HG02973 (cell line): ENCODE measurements at regions not wholly inside any gene's neighbourhood (a gene's known extent, or its start where the extent isn't known, plus 50 kb on each side); places are given as distances from the start of the nearest gene placed in this dataset.
"Not testable (repeated sequence)": the region's sequence is repeated elsewhere in the genome, so short reads cannot be mapped to it uniquely, and the experiment has no call there.

Source experiments
- ATAC-seq: cut with Tn5 transposase; IDR thresholded peaks from one replicate; pipeline ENCODE4 v1.9.1; 2021; ENCODE audit warnings: moderate library complexity; ENCODE audit not compliant: unreplicated experiment

- ATAC-seq = no peak
Measured at GRCh38 chrX:113389846-113390245, 549.2 kb upstream of the AMOT start.

DNA sequence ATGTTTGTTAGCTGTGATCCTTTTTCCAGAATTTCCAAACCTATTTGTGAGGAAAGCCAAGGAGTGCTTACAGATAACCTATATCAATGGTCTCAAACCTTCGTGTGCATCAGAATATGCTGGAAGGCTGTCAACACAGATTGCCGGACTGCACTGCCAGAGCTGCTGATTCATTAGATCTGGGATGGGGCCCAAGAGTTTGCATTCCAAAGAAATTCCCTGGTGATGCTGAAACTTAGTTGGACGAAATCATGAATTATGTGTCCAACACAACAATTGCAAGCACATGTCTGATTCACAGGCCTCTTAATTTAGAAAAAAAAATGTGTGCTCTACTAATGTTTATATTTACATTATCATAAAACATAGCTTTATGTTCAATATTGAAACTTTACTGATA lies 544.0 kb upstream of the AMOT start:
- no peak for ATAC-seq

- not testable (repeated sequence) for ATAC-seq
Measured at GRCh38 chrX:113373421-113373820, 532.8 kb upstream of the AMOT start.

- no peak for ATAC-seq
Measured at GRCh38 chrX:113370006-113370405, 529.4 kb upstream of the AMOT start.

DNA sequence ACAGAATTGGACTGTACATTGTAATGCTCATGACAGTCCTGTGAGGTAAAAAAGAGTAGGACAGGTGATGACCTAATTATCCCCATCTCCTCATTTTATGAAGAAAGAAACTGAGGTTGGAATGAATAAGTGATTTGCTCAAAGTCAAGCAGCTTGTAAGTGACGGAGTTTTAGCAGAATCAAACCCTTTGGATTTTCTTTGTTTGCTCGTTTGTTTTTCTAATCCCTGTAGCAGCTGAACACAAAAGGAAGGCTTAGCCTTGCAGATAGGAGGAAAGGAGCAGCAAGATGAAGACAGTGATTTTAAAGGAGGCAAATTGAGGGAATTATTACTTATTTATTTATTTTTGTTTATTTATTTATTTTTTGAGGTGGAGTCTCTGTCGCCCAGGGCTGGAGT lies 528.4 kb upstream of the AMOT start:
- no peak for ATAC-seq

DNA sequence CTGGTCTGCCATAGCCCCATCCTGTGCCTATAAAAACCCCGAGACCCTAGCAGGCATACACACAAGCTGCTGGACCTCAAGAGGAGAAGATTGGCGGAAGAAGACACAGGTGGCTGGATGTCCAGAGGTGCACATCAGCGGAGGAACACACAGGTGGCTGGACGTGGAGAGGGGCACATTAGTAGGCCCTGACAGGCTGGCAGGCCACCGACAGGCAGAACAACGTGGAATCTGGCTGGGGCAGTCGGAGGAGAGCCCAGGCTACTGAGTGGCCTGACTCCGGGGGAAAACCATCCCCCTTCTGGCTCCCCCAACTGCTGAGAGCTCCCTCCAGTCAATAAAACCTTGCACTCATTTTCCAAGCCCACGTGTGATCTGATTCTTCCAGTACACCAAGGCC lies 512.5 kb upstream of the AMOT start:
- no peak for ATAC-seq

DNA sequence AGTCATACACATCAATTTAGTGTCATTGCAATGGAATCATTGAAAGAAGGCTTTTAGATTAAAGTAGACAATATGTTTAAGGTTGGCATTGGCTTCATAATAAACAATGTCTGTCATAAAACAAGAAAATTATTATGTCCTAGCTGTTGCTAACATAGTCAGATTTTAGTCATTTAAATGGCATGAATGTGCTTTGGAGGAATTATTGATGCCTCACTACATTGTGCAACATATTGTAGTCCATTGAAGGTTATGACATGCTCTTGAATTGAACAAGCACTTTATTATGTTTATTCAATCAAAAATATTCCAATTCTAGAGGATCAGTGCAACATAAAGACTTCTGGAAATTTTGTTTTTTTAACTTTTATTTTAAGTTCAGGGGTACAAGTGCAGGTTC lies 489.8 kb upstream of the AMOT start:
- ATAC-seq = no peak

DNA sequence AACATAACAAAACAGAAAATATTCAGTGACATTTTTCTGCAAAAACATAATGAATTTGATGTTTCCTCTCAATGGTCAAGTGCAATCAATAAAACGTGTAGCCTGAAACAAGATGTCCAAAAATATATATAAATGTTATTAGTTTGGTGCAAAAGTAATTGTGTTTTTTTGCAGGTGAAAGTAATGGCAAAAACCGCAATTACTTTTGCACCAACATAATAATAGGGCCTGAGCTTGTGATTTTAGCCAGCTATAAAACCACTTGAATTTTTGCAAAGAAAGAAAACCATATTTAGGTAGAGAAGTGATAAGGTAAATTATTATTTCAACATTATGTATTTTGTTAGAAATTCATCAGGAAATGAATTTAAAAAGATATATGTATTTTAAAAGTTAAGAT lies 475.3 kb upstream of the AMOT start:
- ATAC-seq = no peak

- ATAC-seq = no peak
Measured at GRCh38 chrX:113305496-113305895, 464.9 kb upstream of the AMOT start.

DNA sequence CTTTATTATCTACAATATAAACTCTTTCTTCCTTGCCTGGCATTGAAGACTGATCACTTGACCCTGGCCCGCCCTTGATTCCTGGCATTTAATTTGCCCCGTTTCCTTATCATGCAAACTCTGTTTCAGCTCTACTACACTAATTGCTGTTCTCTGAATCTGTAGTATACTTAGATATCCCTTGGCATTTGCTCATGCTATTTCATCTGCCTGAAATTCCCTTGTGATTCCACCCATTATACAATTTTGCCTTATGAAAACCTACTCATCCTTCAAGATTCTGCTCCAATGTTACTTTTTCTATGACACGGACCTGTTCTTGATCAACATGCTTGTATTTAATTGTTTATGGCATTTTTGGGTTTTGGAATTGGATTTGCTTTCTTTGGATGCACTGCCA lies 459.9 kb upstream of the AMOT start:
- no peak for ATAC-seq

- no peak for ATAC-seq
Measured at GRCh38 chrX:113297437-113297836, 456.8 kb upstream of the AMOT start.

DNA sequence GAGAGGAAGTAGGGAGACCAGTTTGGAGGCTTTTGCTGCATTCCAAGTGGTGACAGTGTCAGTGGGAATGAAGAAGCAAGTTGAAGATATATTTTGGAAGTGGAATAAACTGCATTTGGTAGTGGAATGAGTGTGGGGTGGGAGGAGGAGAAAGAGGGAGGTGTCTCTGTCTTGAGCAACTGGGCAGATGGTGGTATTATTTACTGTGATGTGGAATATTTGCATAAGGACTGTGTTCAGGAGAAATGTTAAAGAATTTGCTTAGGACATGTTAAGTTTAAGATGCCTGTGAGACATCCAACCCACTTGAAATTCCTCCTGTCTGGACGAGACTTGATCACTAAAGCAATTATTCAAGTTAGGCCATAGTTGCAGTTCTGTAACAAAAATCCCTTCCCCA lies 448.9 kb upstream of the AMOT start:
- ATAC-seq = no peak

- no peak for ATAC-seq
Measured at GRCh38 chrX:113287761-113288160, 447.1 kb upstream of the AMOT start.

- no peak for ATAC-seq
Measured at GRCh38 chrX:113275804-113276203, 435.2 kb upstream of the AMOT start.

DNA sequence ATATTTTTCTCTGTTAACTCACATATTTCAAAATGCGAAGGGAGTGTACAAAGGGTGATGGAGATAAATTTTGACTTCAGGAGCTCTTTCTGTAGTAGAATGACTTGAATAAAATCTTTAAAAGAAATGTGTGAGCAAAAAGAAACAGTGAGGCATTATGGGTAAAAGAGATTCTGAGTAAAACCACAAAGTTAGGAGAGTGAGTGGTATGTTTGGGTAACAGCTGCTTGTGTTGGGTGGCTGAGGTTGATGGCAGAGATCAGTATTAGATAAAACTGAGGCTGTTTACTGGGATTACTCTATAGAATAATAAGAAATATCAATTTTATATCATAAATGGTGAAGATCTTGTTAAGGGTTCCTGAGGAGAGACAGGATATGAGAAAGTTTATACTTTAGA lies 434.2 kb upstream of the AMOT start:
- ATAC-seq = no peak

DNA sequence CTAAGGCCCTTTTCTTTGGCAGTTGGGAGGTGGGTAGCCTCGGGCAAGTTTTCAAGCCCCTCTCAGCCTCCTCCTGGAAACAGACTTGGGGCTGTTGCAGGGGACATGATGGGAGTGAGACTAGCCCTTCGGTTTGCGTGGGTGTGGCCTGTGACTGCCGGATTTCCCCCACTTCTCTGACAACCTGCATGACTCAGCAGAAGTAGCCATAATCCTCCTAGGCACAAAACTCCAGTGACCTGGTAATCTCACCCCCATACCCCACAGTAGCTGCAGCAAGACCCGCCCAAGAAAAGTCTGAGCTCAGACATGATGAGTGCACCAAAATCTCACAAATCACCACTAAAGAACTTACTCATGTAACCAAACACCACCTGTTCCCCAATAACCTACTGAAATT lies 433.7 kb upstream of the AMOT start:
- ATAC-seq = no peak

GRCh38 chrX:113269203-113269602 lies 428.6 kb upstream of the AMOT start:
- no peak for ATAC-seq

GRCh38 chrX:113260474-113260873 lies 419.8 kb upstream of the AMOT start:
- ATAC-seq = no peak

GRCh38 chrX:113222305-113222704 lies 381.7 kb upstream of the AMOT start:
- ATAC-seq = no peak

- no peak for ATAC-seq
Measured at GRCh38 chrX:113212052-113212451, 371.4 kb upstream of the AMOT start.

GRCh38 chrX:113202601-113203000 lies 362.0 kb upstream of the AMOT start:
- ATAC-seq = no peak

GRCh38 chrX:113195949-113196348 lies 355.3 kb upstream of the AMOT start:
- no peak for ATAC-seq

DNA sequence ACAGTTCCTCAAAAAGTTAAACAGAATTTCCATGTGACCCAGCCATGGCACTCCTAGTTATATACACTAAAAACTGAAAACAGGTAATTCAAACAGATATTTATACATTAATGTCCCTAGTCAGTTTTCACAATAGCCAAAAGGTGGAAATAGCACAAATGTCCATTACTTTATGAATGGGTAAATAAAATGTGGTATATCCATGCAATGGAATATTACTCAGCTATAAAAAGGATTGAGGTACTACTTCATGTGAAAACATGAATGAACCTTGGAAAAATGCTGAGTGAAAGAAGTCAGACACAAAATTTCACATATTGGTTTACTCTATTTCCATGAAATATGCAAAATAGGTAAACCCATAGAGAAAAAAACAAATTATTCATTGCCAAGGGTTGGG lies 351.8 kb upstream of the AMOT start:
- no peak for ATAC-seq

DNA sequence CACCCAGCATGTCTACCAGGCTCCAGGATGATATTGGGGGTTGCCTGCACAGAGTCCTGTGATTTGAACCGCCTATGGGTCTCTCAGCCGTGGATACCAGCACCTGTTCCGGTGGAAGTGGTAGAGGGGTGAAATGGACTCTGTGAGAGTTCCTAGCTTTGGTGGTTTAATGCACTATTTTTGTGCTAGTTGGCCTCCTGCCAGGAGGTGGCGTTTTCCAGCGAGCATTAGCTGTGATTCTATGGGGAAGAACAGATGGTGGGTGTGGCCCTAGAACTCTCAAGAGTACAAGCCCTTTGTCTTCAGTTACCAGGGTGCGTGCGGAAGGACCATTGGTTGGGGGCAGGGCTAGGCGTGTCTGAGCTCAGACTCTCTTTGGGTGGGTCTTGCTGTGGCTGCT lies 316.9 kb upstream of the AMOT start:
- ATAC-seq = no peak
